Endothelial cell of umbilical vein (primary cell): ENCODE measurements at regions not wholly inside any gene's neighbourhood (a gene's known extent, or its start where the extent isn't known, plus 50 kb on each side); places are given as distances from the start of the nearest gene placed in this dataset.

Source experiments
- CTCF ChIP-seq, 2 donors: IDR thresholded peaks; 1 replicate in 1 of 2; 2 replicates in 1 of 2; pipeline ENCODE4 v1.5.1; 2011; ENCODE audit warnings: low read length in 2 of 2, mild to moderate bottlenecking in 2 of 2, moderate library complexity in 2 of 2, control low read depth in 1 of 2, inconsistent platforms in 1 of 2, low read depth in 1 of 2; ENCODE audit not compliant: insufficient read depth in 1 of 2; ENCODE audit errors: extremely low read depth in 1 of 2
- EZH2 ChIP-seq: IDR thresholded peaks from 2 replicates; pipeline ENCODE4 v1.6.1; 2012; ENCODE audit warnings: borderline replicate concordance, low read depth, mild to moderate bottlenecking, moderate library complexity, low read length, inconsistent platforms; ENCODE audit not compliant: severe bottlenecking
- GATA2 ChIP-seq: IDR thresholded peaks from 2 replicates; pipeline ENCODE4 v1.7.0; 2011; ENCODE audit warnings: low read depth, mild to moderate bottlenecking, moderate library complexity, mixed read lengths, low read length; ENCODE audit not compliant: insufficient read length, insufficient read depth
- JUN ChIP-seq: IDR thresholded peaks from 2 replicates; pipeline ENCODE4 v1.6.1; 2011; ENCODE audit warnings: borderline replicate concordance, low read depth; ENCODE audit not compliant: insufficient read length, insufficient read depth
- MAX ChIP-seq: IDR thresholded peaks from 2 replicates; pipeline ENCODE4 v1.6.1; 2011; ENCODE audit not compliant: insufficient read depth, insufficient read length
- POLR2A ChIP-seq: IDR thresholded peaks from 2 replicates; pipeline ENCODE4 v1.6.1; 2012; ENCODE audit warnings: low read depth, mild to moderate bottlenecking, control low read depth, low read length
- POLR2AphosphoS5 ChIP-seq: IDR thresholded peaks from 2 replicates; pipeline ENCODE4 v1.6.1; 2012; ENCODE audit warnings: low read depth, mild to moderate bottlenecking, control low read depth, low read length, moderate library complexity; ENCODE audit not compliant: insufficient read depth

DNA sequence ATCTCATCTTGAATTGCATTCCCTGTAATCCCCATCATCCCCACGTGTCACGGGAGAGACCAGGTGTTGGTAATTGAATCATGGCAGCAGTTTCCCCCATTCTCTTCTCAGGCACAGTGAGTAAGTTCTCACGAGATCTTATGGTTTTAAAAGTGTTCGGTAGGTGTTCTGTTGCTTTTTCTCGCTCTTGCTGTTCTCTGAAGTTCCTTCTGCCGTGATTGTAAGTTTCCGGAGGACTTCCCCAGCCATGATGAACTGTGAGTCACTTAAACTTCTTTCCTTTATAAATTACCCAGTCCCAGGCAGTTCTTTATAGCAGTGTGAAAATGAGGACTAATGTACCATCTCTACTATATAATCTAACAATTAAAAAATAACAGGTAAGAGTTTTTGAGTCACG lies 409.9 kb upstream of the NRXN1 start:
- TF ChIP-seq CTCF (IDR thresholded peaks at IDR 0.05; ENCODE audit: extremely low read depth in 1 of 2, insufficient read depth in 1 of 2, low read depth in 1 of 2, low read length in 2 of 2) (no peak), EZH2 (no peak), JUN (no peak), GATA2 (no peak), POLR2AphosphoS5 (no peak), POLR2A (no peak), MAX (no peak)
